ENCODE measurements at regions not wholly inside any gene's neighbourhood (a gene's known extent, or its start where the extent isn't known, plus 50 kb on each side); places are given as distances from the start of the nearest gene placed in this dataset.

DNA sequence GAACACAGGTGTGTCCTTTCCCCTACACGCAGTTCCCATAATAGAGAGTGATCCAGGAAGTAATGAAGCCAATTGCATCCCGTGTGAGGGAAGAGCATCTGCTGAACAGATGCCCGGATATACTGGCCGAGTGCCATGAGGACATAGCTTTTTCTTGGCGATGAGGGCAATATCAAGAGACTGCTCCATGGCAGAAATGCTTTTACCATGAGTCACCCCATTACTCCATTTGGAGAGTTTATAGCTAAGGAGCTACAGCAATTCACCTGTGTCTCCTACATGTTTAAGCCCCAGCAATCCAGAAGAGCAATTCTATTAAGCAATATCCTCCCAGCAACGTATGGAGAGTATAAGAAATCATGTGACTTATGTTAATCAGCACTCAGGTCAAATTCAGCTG is 222.0 kb upstream of the KLF4 start:
- TF ChIP-seq CTCF (IDR thresholded peaks at IDR 0.05; ENCODE audit: low read depth, low read length, missing input control): no peak
- no peak for TF ChIP-seq GABPA (IDR thresholded peaks at IDR 0.05 in 1 of 2, conservative IDR thresholded peaks at IDR 0.05 in 1 of 2)
- no peak for TF ChIP-seq RAD21 (IDR thresholded peaks at IDR 0.05)
- TF ChIP-seq, protein P1, sequence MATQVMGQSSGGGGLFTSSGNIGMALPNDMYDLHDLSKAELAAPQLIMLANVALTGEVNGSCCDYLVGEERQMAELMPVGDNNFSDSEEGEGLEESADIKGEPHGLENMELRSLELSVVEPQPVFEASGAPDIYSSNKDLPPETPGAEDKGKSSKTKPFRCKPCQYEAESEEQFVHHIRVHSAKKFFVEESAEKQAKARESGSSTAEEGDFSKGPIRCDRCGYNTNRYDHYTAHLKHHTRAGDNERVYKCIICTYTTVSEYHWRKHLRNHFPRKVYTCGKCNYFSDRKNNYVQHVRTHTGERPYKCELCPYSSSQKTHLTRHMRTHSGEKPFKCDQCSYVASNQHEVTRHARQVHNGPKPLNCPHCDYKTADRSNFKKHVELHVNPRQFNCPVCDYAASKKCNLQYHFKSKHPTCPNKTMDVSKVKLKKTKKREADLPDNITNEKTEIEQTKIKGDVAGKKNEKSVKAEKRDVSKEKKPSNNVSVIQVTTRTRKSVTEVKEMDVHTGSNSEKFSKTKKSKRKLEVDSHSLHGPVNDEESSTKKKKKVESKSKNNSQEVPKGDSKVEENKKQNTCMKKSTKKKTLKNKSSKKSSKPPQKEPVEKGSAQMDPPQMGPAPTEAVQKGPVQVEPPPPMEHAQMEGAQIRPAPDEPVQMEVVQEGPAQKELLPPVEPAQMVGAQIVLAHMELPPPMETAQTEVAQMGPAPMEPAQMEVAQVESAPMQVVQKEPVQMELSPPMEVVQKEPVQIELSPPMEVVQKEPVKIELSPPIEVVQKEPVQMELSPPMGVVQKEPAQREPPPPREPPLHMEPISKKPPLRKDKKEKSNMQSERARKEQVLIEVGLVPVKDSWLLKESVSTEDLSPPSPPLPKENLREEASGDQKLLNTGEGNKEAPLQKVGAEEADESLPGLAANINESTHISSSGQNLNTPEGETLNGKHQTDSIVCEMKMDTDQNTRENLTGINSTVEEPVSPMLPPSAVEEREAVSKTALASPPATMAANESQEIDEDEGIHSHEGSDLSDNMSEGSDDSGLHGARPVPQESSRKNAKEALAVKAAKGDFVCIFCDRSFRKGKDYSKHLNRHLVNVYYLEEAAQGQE (IDR thresholded peaks at IDR 0.05): no peak
